ENCODE measurements at regions not wholly inside any gene's neighbourhood (a gene's known extent, or its start where the extent isn't known, plus 50 kb on each side); places are given as distances from the start of the nearest gene placed in this dataset.

- TF ChIP-seq POLR2A (IDR thresholded peaks at IDR 0.05) (no peak), CTCF (IDR thresholded peaks at IDR 0.05) (no peak), EP300 (IDR thresholded peaks at IDR 0.05) (no peak), POLR2AphosphoS5 (IDR thresholded peaks at IDR 0.05) (no peak)
- intact Hi-C loops (cut with DNase I; ENCODE audit: low total_unique reads): no loop called here
- DNase-seq: no peak
Observed at GRCh38 chr20:61135266-61135665, 116.8 kb upstream of the CDH4 start.

DNA sequence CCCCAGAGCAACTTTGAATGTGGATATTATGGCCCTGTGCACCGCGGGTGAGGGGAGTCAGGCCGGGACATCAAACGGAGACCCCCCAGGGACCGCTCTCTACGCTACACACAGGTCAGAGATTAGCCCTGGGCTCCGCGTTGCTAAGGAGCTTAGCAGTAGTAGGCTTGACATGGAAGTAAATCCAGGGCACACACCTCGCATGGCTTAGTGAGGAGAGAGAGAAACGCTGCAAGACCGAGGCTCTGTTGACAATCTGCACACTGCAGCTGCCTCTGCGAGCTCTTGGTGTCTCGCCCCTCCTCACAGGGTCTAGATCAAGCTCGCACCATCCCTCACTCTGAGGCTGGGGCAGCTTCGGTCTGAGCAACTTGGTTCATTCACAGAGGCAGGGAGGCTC lies 116.1 kb upstream of the CDH4 start:
- H3K9me3 ChIP-seq: no peaks in the 10 kb centered on the region
- no peaks in the 10 kb centered on the region for H3K4me1 ChIP-seq
- no peak overlapping the region for H3K27ac ChIP-seq
- H3K27me3 ChIP-seq: peaks cover 0 to 35% (median 4%) of the 10 kb centered on the region in 3 donors
- DNase-seq: peak in 1 of 2 donors; percentile 30
- 17 to 23% (median 20%) methylated on average over 14 to 15 of the region's 15 CpGs for WGBS, 5 donors
- H3K36me3 ChIP-seq: no peaks in the 10 kb centered on the region
- intact Hi-C loops (cut with DNase I; ENCODE audit: low total_unique reads): no loop called here
- TF ChIP-seq POLR2A (IDR thresholded peaks at IDR 0.05): no peak
- TF ChIP-seq EP300 (IDR thresholded peaks at IDR 0.05): no peak
- no peak for TF ChIP-seq POLR2AphosphoS5 (IDR thresholded peaks at IDR 0.05)
- H3K4me3 ChIP-seq: no peak overlapping the region

More at GRCh38 chr20:61135266-61135665, 116.8 kb upstream of the CDH4 start:
- Histone ChIP-seq H3K27me3 (peaks cover 0 to 34% (median 4%) of the 10 kb centered on the region in 3 donors), H3K9me3 (no peaks in the 10 kb centered on the region), H3K36me3 (no peaks in the 10 kb centered on the region), H3K4me1 (no peaks in the 10 kb centered on the region), H3K27ac (no peak overlapping the region), H3K4me3 (no peak overlapping the region)
- WGBS, 5 donors: 70 to 79% (median 76%) methylated on average over 11 of the region's 11 CpGs

DNA sequence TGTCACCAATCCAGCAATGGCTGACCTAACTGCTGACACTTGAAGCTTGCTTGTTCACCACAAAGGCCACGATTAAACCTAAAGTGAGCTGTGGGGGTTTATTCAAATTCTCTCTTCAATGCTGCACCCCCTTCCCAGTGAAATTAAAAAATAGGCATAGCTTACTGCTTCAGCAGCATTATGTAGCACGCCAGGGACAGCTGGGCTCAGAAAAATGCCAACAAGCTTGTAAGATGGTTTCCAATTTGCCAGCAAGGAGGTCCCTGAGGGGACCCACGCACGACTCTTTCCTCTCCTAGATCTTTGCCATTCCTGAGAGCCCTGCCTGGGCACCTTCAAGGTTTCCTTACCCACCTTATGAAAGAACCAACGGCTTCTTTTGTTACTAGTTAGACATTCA lies 113.5 kb upstream of the CDH4 start:
- Histone ChIP-seq H3K27me3 (peaks cover 0 to 25% (median 4%) of the 10 kb centered on the region in 3 donors), H3K9me3 (no peaks in the 10 kb centered on the region), H3K4me1 (no peaks in the 10 kb centered on the region), H3K36me3 (no peaks in the 10 kb centered on the region), H3K27ac (no peak overlapping the region), H3K4me3 (no peak overlapping the region)
- no peak for TF ChIP-seq EP300 (IDR thresholded peaks at IDR 0.05)
- no peak for TF ChIP-seq CTCF (IDR thresholded peaks at IDR 0.05)
- intact Hi-C loops (cut with DNase I; ENCODE audit: low total_unique reads): no loop called here
- 63 to 84% (median 81%) methylated on average over 5 of the region's 5 CpGs for WGBS, 5 donors
- DNase-seq: no peak

DNA sequence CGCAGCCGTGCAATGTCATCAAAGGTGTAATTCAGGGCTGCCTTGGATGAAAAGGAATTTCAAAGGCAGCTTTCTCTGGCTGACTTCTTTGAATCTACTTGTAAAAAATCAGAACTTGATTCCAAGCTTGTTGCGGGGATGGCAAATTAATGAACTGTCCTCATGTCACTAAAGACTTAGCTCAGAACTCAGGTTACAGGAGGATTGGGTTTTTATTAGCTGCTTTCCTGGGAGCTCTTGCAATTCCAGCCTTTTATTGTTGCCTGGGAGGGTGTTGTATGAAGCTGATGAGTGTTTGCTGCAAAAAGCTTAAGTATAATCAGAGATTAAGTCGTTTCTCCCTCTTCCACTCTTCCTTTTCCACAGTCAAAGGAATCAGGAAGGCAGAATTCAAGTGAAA lies 113.0 kb upstream of the CDH4 start:
- H3K27ac ChIP-seq: no peak overlapping the region
- DNase-seq: no peak
- TF ChIP-seq EP300 (IDR thresholded peaks at IDR 0.05) (no peak), POLR2A (IDR thresholded peaks at IDR 0.05) (no peak), CTCF (IDR thresholded peaks at IDR 0.05) (no peak), POLR2AphosphoS5 (IDR thresholded peaks at IDR 0.05) (no peak)
- no peaks in the 10 kb centered on the region for H3K36me3 ChIP-seq
- intact Hi-C loops (cut with DNase I; ENCODE audit: low total_unique reads): no loop called here
- no peaks in the 10 kb centered on the region for H3K4me1 ChIP-seq
- H3K9me3 ChIP-seq: no peaks in the 10 kb centered on the region
- no peak overlapping the region for H3K4me3 ChIP-seq
- peaks cover 0 to 25% (median 4%) of the 10 kb centered on the region in 3 donors for H3K27me3 ChIP-seq
- WGBS, 5 donors: 72 to 78% (median 74%) methylated on average over 4 of the region's 4 CpGs

DNA sequence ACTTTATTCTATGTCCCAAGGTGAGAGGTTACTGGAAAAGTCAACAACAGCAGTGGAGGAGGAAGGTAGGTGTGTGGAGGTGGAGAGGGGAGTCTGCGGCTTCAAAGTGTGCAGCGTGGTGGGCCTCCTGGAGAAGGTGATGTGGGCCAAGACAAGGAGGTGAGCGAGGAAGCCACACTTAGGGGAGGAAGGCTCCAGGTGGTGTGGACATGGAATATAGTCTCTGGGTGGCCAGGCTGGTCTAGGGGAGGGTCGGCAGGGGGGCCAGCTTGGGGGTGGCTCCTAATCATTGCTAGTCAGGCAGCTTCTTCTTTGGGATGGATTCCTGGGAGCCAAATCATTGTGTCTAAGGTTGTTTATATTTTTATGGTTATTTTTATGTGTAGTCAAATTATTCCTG lies 111.5 kb upstream of the CDH4 start:
- WGBS, 5 donors: 74 to 90% (median 85%) methylated on average over 4 of the region's 4 CpGs
- no peaks in the 10 kb centered on the region for H3K4me1 ChIP-seq

More for the DNA sequence above, 111.5 kb upstream of the CDH4 start:
- Histone ChIP-seq H3K36me3 (no peaks in the 10 kb centered on the region), H3K27me3 (peaks cover 0 to 17% (median 0%) of the 10 kb centered on the region in 3 donors), H3K4me3 (no peak overlapping the region), H3K9me3 (peaks cover 0 to 6% (median 3%) of the 10 kb centered on the region in 4 donors), H3K27ac (no peak overlapping the region)
- DNase-seq: no peak
- intact Hi-C loops (cut with DNase I; ENCODE audit: low total_unique reads): no loop called here
- TF ChIP-seq CTCF (IDR thresholded peaks at IDR 0.05) (no peak), POLR2A (IDR thresholded peaks at IDR 0.05) (no peak), EP300 (IDR thresholded peaks at IDR 0.05) (no peak), POLR2AphosphoS5 (IDR thresholded peaks at IDR 0.05) (no peak)

All from stomach (tissue), 8 donors.